OCI-LY7 (cell line): ENCODE measurements at regions not wholly inside any gene's neighbourhood (a gene's known extent, or its start where the extent isn't known, plus 50 kb on each side); places are given as distances from the start of the nearest gene placed in this dataset.

Source experiments
- CTCF ChIP-seq: fragments of 200-600 bp; sonication (generic); conservative IDR thresholded peaks from 2 replicates; pipeline ENCODE4 v1.5.1; 2014; ENCODE audit warnings: mild to moderate bottlenecking, antibody characterized with exemption, low read length, moderate library complexity, mixed read lengths
- EZH2phosphoT487 ChIP-seq: fragments of 200-600 bp; sonication (generic); IDR thresholded peaks from 2 replicates; pipeline ENCODE4 v1.6.1; 2018; ENCODE audit warnings: low read depth, borderline replicate concordance, mild to moderate bottlenecking, mixed run types, antibody characterized with exemption, low read length, moderate library complexity, mixed read lengths

GRCh38 chr14:104316723-104317491 is 178.5 kb downstream of the KIF26A start:
- TF ChIP-seq CTCF: no peak
- TF ChIP-seq EZH2phosphoT487: no peak
